ENCODE measurements at regions not wholly inside any gene's neighbourhood (a gene's known extent, or its start where the extent isn't known, plus 50 kb on each side); places are given as distances from the start of the nearest gene placed in this dataset.

- Mint-ChIP-seq H3K27me3 (no peaks in the 10 kb centered on the region), H3K9me3 (ENCODE audit: low read depth) (no peaks in the 10 kb centered on the region), H3K27ac (no peak overlapping the region), H3K4me3 (no peak overlapping the region), H3K4me1 (ENCODE audit: low read depth) (no peaks in the 10 kb centered on the region), H3K36me3 (peaks cover 2% of the 10 kb centered on the region)
Measured at GRCh38 chr6:139567095-139567494, 192.6 kb upstream of the CITED2 start.

GRCh38 chr6:139565591-139565990, 191.1 kb upstream of the CITED2 start:
- peaks cover 2% of the 10 kb centered on the region for H3K36me3 Mint-ChIP-seq
- H3K27ac Mint-ChIP-seq: no peak overlapping the region
- no peaks in the 10 kb centered on the region for H3K9me3 Mint-ChIP-seq (ENCODE audit: low read depth)
- H3K4me1 Mint-ChIP-seq (ENCODE audit: low read depth): no peaks in the 10 kb centered on the region
- no peaks in the 10 kb centered on the region for H3K27me3 Mint-ChIP-seq
- no peak overlapping the region for H3K4me3 Mint-ChIP-seq

DNA sequence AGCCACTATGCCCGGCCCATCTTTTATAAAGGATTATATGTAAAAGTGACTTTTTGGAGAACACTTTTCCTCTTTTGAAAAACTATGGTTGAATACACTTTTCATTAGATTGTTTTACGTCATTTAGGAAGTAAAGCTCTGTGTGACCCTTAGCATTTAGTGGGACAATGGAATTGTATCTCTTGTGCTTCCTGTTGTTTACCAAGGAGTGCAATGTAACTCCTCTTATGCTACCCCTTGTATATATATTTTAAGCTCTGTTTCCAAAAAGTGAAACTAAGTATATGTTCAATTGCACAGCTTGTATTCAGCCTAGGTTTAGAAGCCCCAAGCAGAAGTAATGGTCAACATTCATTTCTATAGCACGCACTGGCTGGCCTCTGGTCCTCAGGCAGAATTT, 183.1 kb upstream of the CITED2 start:
- Mint-ChIP-seq H3K27ac (no peak overlapping the region), H3K9me3 (ENCODE audit: low read depth) (no peaks in the 10 kb centered on the region), H3K4me3 (no peak overlapping the region), H3K4me1 (ENCODE audit: low read depth) (no peaks in the 10 kb centered on the region), H3K36me3 (no peaks in the 10 kb centered on the region), H3K27me3 (no peaks in the 10 kb centered on the region)

DNA sequence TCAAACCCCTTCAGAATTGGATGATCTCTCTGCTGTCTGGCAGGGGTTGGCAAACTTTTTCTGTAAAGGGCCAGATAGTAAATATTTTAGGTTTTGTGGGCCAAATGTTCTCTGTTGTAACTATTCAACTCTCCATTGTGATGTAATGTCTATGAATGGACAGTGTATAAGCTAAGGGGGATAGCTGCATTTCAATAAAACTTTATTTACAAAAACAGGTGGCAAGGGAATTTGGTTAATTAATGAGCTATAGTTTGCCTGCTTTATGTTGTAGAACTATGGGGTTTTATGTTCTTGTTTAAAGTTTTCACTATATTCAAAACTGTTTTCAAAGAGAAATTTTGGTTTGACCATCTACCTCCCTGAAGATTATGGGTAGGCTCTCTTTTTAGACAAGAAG, 182.1 kb upstream of the CITED2 start:
- Mint-ChIP-seq H3K9me3 (ENCODE audit: low read depth) (no peaks in the 10 kb centered on the region), H3K4me3 (no peak overlapping the region), H3K27me3 (peaks cover 1% of the 10 kb centered on the region), H3K36me3 (no peaks in the 10 kb centered on the region), H3K27ac (no peak overlapping the region), H3K4me1 (ENCODE audit: low read depth) (no peaks in the 10 kb centered on the region)

GRCh38 chr6:139553916-139554315, 179.5 kb upstream of the CITED2 start:
- Mint-ChIP-seq H3K36me3 (no peaks in the 10 kb centered on the region), H3K27ac (no peak overlapping the region), H3K4me1 (ENCODE audit: low read depth) (no peaks in the 10 kb centered on the region), H3K4me3 (no peak overlapping the region), H3K9me3 (ENCODE audit: low read depth) (no peaks in the 10 kb centered on the region), H3K27me3 (peaks cover 2% of the 10 kb centered on the region)

DNA sequence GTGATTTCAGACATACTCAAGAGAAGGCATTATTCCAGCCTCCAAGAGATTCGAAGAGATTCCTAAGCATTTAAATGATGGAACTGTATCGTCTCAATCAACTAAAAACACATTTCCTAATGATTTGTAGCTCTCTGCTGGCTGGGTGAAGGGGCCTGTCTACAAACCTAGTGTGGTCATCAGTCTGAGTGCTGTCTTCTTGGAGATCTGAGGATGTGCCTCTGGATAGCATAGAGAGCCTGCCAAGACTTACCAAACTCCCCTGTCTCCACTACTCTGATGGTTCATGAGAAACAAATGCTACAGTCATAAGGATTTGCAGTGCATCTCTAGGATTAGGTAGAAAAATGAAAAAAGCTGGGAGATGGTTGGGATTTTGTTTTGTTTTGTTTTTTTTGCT, 176.9 kb upstream of the CITED2 start:
- no peaks in the 10 kb centered on the region for H3K36me3 Mint-ChIP-seq
- H3K4me1 Mint-ChIP-seq (ENCODE audit: low read depth): no peaks in the 10 kb centered on the region
- H3K9me3 Mint-ChIP-seq (ENCODE audit: low read depth): no peaks in the 10 kb centered on the region
- H3K4me3 Mint-ChIP-seq: no peak overlapping the region
- no peak overlapping the region for H3K27ac Mint-ChIP-seq
- peaks cover 2% of the 10 kb centered on the region for H3K27me3 Mint-ChIP-seq

GRCh38 chr6:139550361-139550760, 175.9 kb upstream of the CITED2 start:
- no peak overlapping the region for H3K27ac Mint-ChIP-seq
- no peaks in the 10 kb centered on the region for H3K36me3 Mint-ChIP-seq
- peaks cover 2% of the 10 kb centered on the region for H3K27me3 Mint-ChIP-seq
- no peaks in the 10 kb centered on the region for H3K4me1 Mint-ChIP-seq (ENCODE audit: low read depth)
- H3K9me3 Mint-ChIP-seq (ENCODE audit: low read depth): no peaks in the 10 kb centered on the region
- H3K4me3 Mint-ChIP-seq: no peak overlapping the region

- no peak overlapping the region for H3K4me3 Mint-ChIP-seq
- H3K9me3 Mint-ChIP-seq (ENCODE audit: low read depth): no peaks in the 10 kb centered on the region
- no peaks in the 10 kb centered on the region for H3K4me1 Mint-ChIP-seq (ENCODE audit: low read depth)
- H3K36me3 Mint-ChIP-seq: no peaks in the 10 kb centered on the region
- peaks cover 2% of the 10 kb centered on the region for H3K27me3 Mint-ChIP-seq
- no peak overlapping the region for H3K27ac Mint-ChIP-seq
Measured at GRCh38 chr6:139549561-139550070, 175.2 kb upstream of the CITED2 start.

DNA sequence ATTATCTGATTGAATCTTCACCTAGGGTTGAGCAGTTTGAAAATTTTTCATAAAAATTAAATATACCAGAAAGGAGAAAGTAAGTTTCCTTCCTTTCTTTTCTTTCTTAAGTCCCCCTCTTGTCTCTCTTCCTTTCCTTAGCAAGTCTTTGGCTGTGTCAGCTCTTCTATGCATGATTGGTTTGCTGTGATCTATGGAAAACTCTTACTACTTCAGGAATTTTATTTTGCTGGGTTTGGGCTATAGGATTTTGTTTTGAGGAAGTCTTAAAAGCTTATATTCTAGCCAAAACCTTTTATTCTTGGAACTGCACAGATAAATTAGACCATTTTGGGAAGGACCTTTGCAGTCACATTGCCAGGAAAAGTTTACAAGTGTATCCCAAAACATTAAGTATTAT, 173.4 kb upstream of the CITED2 start:
- H3K27ac Mint-ChIP-seq: no peak overlapping the region
- H3K36me3 Mint-ChIP-seq: no peaks in the 10 kb centered on the region
- no peak overlapping the region for H3K4me3 Mint-ChIP-seq
- H3K27me3 Mint-ChIP-seq: peaks cover 2% of the 10 kb centered on the region
- H3K9me3 Mint-ChIP-seq (ENCODE audit: low read depth): no peaks in the 10 kb centered on the region
- H3K4me1 Mint-ChIP-seq (ENCODE audit: low read depth): no peaks in the 10 kb centered on the region

GRCh38 chr6:139547122-139547776, 172.8 kb upstream of the CITED2 start:
- Mint-ChIP-seq H3K27ac (no peak overlapping the region), H3K4me1 (ENCODE audit: low read depth) (no peaks in the 10 kb centered on the region), H3K27me3 (peaks cover 2% of the 10 kb centered on the region), H3K9me3 (ENCODE audit: low read depth) (no peaks in the 10 kb centered on the region), H3K36me3 (no peaks in the 10 kb centered on the region), H3K4me3 (no peak overlapping the region)

GRCh38 chr6:139546106-139546472, 171.6 kb upstream of the CITED2 start:
- H3K27me3 Mint-ChIP-seq: peaks cover 1% of the 10 kb centered on the region
- no peaks in the 10 kb centered on the region for H3K36me3 Mint-ChIP-seq
- H3K4me1 Mint-ChIP-seq (ENCODE audit: low read depth): no peaks in the 10 kb centered on the region
- H3K9me3 Mint-ChIP-seq (ENCODE audit: low read depth): no peaks in the 10 kb centered on the region
- no peak overlapping the region for H3K27ac Mint-ChIP-seq
- H3K4me3 Mint-ChIP-seq: no peak overlapping the region

GRCh38 chr6:139545206-139546105, 171.0 kb upstream of the CITED2 start:
- Mint-ChIP-seq H3K27ac (no peak overlapping the region), H3K9me3 (ENCODE audit: low read depth) (no peaks in the 10 kb centered on the region), H3K36me3 (peaks cover 1% of the 10 kb centered on the region), H3K4me1 (ENCODE audit: low read depth) (peaks cover 3% of the 10 kb centered on the region), H3K4me3 (no peak overlapping the region), H3K27me3 (peaks cover 1% of the 10 kb centered on the region)

DNA sequence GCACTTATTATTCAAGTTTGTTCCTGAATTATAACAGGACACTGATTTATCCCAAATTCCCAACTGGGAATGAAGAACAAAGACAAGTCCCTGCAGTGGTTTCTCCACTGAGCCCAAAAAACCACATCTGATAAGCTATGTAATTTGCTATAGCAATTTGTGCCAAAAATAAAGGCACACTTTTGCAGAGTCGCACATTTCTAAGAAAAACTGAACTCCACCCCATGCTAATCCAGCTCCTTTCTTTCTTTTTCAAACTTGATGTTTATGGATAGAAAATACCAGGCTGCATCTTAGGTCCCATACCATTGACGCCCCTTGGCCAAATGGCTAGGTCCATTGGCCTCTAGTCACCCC, 170.2 kb upstream of the CITED2 start:
- peaks cover 1% of the 10 kb centered on the region for H3K27me3 Mint-ChIP-seq
- H3K9me3 Mint-ChIP-seq (ENCODE audit: low read depth): no peaks in the 10 kb centered on the region
- H3K36me3 Mint-ChIP-seq: peaks cover 2% of the 10 kb centered on the region
- no peak overlapping the region for H3K27ac Mint-ChIP-seq
- no peak overlapping the region for H3K4me3 Mint-ChIP-seq
- H3K4me1 Mint-ChIP-seq (ENCODE audit: low read depth): peaks cover 10% of the 10 kb centered on the region

DNA sequence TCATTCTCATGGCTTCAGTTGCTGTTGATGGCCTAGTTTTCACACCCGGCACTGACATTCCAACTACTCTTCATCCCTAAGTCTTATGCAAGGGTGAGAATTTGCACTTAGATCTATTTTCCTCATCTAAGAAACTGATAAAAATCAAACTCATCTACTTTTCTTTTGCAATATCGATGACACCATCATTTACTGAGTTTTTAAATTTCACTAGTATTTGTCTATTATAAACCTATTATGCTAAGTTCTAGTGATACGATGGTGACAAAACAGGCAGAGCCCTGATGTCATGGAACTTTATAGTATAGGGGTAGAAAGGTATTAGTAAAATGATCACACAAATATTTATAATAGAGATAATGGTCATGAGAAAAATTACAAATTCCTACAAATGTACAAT, 167.9 kb upstream of the CITED2 start:
- Mint-ChIP-seq H3K36me3 (peaks cover 2% of the 10 kb centered on the region), H3K9me3 (ENCODE audit: low read depth) (no peaks in the 10 kb centered on the region), H3K4me3 (no peak overlapping the region), H3K4me1 (ENCODE audit: low read depth) (peaks cover 12% of the 10 kb centered on the region), H3K27ac (no peak overlapping the region), H3K27me3 (no peaks in the 10 kb centered on the region)

DNA sequence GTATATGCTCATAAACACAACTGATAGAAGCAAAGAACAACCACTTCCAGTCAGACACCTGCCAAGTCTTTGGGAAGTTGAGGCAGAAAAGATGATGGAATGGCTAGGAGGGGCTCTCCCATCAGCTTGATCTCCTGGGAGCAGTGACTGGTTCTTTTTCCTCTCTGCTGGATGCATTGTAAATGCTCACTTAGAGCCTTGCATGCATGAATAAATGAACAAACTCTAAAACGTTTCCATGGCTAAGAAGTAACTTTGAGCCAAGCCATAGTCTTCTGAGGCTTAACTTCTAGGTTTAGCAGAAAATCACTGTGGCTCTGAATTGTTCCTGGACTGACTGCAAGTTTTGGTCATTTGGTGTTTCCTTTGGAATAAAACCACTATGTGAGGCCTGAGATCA, 166.4 kb upstream of the CITED2 start:
- peaks cover 2% of the 10 kb centered on the region for H3K36me3 Mint-ChIP-seq
- no peaks in the 10 kb centered on the region for H3K27me3 Mint-ChIP-seq

More for the DNA sequence above, 166.4 kb upstream of the CITED2 start:
- Mint-ChIP-seq H3K4me1 (ENCODE audit: low read depth) (peaks cover 12% of the 10 kb centered on the region), H3K4me3 (no peak overlapping the region), H3K27ac (no peak overlapping the region), H3K9me3 (ENCODE audit: low read depth) (no peaks in the 10 kb centered on the region)
